GM19455 (cell line): ENCODE measurements at regions not wholly inside any gene's neighbourhood (a gene's known extent, or its start where the extent isn't known, plus 50 kb on each side); places are given as distances from the start of the nearest gene placed in this dataset.
"Not testable (repeated sequence)": the region's sequence is repeated elsewhere in the genome, so short reads cannot be mapped to it uniquely, and the experiment has no call there.

ENCODE experiments used
- ATAC-seq: cut with Tn5 transposase; IDR thresholded peaks from one replicate; pipeline ENCODE4 v1.9.1; 2021; ENCODE audit not compliant: unreplicated experiment

- ATAC-seq: no peak
Measured at GRCh38 chrX:43188296-43188695, 410.3 kb upstream of the PPP1R2C start.

GRCh38 chrX:43211570-43211969 is 433.6 kb upstream of the PPP1R2C start:
- ATAC-seq: no peak

GRCh38 chrX:43218198-43218597 is 437.9 kb upstream of the MAOA start:
- ATAC-seq: no peak

GRCh38 chrX:43224496-43224895 is 431.6 kb upstream of the MAOA start:
- ATAC-seq: no peak

- ATAC-seq: no peak
Measured at GRCh38 chrX:43225626-43226328, 430.3 kb upstream of the MAOA start.

- no peak for ATAC-seq
Measured at GRCh38 chrX:43238461-43238945, 417.6 kb upstream of the MAOA start.

GRCh38 chrX:43239356-43239755 is 416.7 kb upstream of the MAOA start:
- no peak for ATAC-seq

- ATAC-seq: no peak
Measured at GRCh38 chrX:43255596-43255995, 400.5 kb upstream of the MAOA start.

GRCh38 chrX:43266487-43266886 is 389.6 kb upstream of the MAOA start:
- ATAC-seq: no peak

GRCh38 chrX:43267652-43268051 is 388.4 kb upstream of the MAOA start:
- no peak for ATAC-seq

- no peak for ATAC-seq
Measured at GRCh38 chrX:43269201-43269600, 386.9 kb upstream of the MAOA start.

- no peak for ATAC-seq
Measured at GRCh38 chrX:43277879-43278278, 378.2 kb upstream of the MAOA start.

GRCh38 chrX:43278440-43278839 is 377.7 kb upstream of the MAOA start:
- no peak for ATAC-seq

- no peak for ATAC-seq
Measured at GRCh38 chrX:43279341-43279808, 376.7 kb upstream of the MAOA start.

- ATAC-seq: no peak
Measured at GRCh38 chrX:43283187-43283586, 372.9 kb upstream of the MAOA start.

GRCh38 chrX:43311625-43312024 is 344.5 kb upstream of the MAOA start:
- not testable (repeated sequence) for ATAC-seq

GRCh38 chrX:43313035-43313434 is 343.1 kb upstream of the MAOA start:
- no peak for ATAC-seq

GRCh38 chrX:43314525-43314924 is 341.6 kb upstream of the MAOA start:
- no peak for ATAC-seq

GRCh38 chrX:43315622-43316021 is 340.5 kb upstream of the MAOA start:
- no peak for ATAC-seq

- no peak for ATAC-seq
Measured at GRCh38 chrX:43316146-43316545, 340.0 kb upstream of the MAOA start.

GRCh38 chrX:43317378-43317777 is 338.7 kb upstream of the MAOA start:
- ATAC-seq: no peak

GRCh38 chrX:43328358-43328946 is 327.6 kb upstream of the MAOA start:
- ATAC-seq: no peak

GRCh38 chrX:43333543-43333942 is 322.6 kb upstream of the MAOA start:
- no peak for ATAC-seq
